ENCODE measurements at regions not wholly inside any gene's neighbourhood (a gene's known extent, or its start where the extent isn't known, plus 50 kb on each side); places are given as distances from the start of the nearest gene placed in this dataset.

DNA sequence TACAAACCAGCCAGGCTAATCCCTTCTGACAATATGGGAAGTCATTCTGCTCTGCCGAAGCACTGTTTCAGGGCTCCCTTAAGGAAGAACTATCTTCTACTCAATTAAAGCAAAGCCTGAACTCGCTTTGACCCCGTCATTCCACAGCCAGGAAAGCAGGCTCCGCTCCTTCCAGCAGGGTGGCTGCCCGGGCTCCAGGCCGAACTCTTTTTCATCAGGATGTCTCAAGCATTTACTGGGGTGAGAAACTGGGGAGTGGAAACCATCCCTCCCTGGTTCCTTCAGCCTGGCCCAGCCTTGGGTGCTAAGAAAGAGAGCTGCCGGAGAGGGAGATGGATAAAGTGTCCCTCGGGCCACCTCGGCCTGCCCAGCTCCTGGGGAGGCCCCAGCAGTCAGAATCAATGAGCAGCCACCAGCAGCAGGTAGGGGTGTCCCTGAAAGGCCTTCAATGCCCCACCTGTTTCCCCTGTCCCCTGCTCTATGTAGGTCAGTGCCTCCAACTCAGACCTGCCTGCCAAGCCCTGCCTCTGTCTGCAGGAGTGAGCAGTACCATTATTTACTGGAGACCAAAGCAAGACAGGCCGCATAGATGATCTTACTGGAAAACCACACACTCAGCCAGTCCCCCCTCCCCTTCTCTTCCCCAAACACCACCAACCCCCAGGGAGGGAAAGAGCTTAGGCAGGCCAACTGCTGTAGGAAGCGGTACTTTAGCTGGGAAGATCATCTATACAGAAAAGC lies 225.6 kb upstream of the TLE3 start:
- TF ChIP-seq, protein P1, sequence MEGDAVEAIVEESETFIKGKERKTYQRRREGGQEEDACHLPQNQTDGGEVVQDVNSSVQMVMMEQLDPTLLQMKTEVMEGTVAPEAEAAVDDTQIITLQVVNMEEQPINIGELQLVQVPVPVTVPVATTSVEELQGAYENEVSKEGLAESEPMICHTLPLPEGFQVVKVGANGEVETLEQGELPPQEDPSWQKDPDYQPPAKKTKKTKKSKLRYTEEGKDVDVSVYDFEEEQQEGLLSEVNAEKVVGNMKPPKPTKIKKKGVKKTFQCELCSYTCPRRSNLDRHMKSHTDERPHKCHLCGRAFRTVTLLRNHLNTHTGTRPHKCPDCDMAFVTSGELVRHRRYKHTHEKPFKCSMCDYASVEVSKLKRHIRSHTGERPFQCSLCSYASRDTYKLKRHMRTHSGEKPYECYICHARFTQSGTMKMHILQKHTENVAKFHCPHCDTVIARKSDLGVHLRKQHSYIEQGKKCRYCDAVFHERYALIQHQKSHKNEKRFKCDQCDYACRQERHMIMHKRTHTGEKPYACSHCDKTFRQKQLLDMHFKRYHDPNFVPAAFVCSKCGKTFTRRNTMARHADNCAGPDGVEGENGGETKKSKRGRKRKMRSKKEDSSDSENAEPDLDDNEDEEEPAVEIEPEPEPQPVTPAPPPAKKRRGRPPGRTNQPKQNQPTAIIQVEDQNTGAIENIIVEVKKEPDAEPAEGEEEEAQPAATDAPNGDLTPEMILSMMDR (IDR thresholded peaks at IDR 0.05; ENCODE audit: low read depth, low read length, poor library complexity, severe bottlenecking), result no peak
- TF ChIP-seq EZH2phosphoT487 (IDR thresholded peaks at IDR 0.05; ENCODE audit: borderline replicate concordance, low read length), result no peak
